SU-DHL-6 (cell line): ENCODE measurements at regions not wholly inside any gene's neighbourhood (a gene's known extent, or its start where the extent isn't known, plus 50 kb on each side); places are given as distances from the start of the nearest gene placed in this dataset.

Experiments
- CTCF ChIP-seq: fragments of 200-600 bp; sonication (generic); IDR thresholded peaks from one replicate; pipeline ENCODE4 v1.5.1; 2017; ENCODE audit warnings: antibody characterized with exemption, mild to moderate bottlenecking, low read length, moderate library complexity; ENCODE audit not compliant: insufficient read depth, poor library complexity, severe bottlenecking
- EZH2phosphoT487 ChIP-seq: fragments of 200-600 bp; sonication (generic), shearing (Covaris generic); conservative IDR thresholded peaks from 2 replicates; pipeline ENCODE4 v1.6.1; 2018; ENCODE audit warnings: mild to moderate bottlenecking, antibody characterized with exemption, low read length, moderate library complexity, mixed read lengths

GRCh38 chr14:95787941-95788340 is 74.0 kb upstream of the TCL1A start:
- TF ChIP-seq EZH2phosphoT487 (no peak), CTCF (no peak)
